Upper lobe of right lung (tissue), 1 donor: ENCODE measurements at regions not wholly inside any gene's neighbourhood (a gene's known extent, or its start where the extent isn't known, plus 50 kb on each side); places are given as distances from the start of the nearest gene placed in this dataset.

Experiments
- ATAC-seq: fragments of 200-7000 bp; cut with Tn5 transposase; one replicate; pipeline ENCODE4 v1.9.1; 2020; ENCODE audit warnings: mild to moderate bottlenecking, moderate library complexity
- DNase-seq: peaks from one replicate; pipeline ENCODE4 v3.0.0-alpha.2; 2020
- H3K27ac ChIP-seq: fragments of 200-600 bp; one replicate; pipeline ENCODE4 v1.8.0; 2022
- H3K27me3 ChIP-seq: fragments of 200-600 bp; one replicate; pipeline ENCODE4 v1.8.0; 2022; ENCODE audit warnings: mild to moderate bottlenecking
- H3K36me3 ChIP-seq: fragments of 200-600 bp; one replicate; pipeline ENCODE4 v1.8.0; 2022
- H3K4me1 ChIP-seq: fragments of 200-600 bp; one replicate; pipeline ENCODE4 v1.8.0; 2022
- H3K4me3 ChIP-seq: fragments of 200-600 bp; one replicate; pipeline ENCODE4 v1.8.0; 2022; ENCODE audit warnings: mild to moderate bottlenecking
- H3K9me3 ChIP-seq: fragments of 200-600 bp; one replicate; pipeline ENCODE4 v1.8.0; 2022
- CTCF ChIP-seq: fragments of 200-600 bp; IDR thresholded peaks from one replicate; pipeline ENCODE4 v1.8.0; 2022; ENCODE audit warnings: antibody characterized with exemption
- intact Hi-C: fragments of 100-400 bp; cut with DNase I; formaldehyde crosslinking; loops from one replicate; pipeline ENCODE4 v1.11.0; 2022
- donor health status: DM: no; HTN: yes; CAD: no; lungs with severe emphysema.

DNA sequence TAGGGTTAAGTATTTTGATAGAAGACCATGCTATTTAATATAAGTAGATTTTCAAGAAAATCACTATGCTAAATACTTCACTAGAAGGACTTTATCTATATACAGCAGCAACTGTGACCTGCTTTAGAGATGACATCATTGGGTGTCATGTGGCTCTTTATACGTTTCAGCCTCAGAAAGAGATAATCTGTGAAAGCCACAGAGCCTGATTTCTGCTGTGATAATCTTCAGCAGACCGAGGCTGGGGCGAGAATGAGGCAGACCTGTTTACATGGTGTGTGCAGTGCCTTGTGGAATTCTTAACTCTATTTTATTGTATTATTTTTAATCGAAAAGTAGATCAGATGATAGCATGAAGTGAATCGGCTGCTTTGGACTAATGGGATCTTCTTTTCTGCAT, 471.2 kb downstream of the MFSD1 start:
- Histone ChIP-seq H3K4me3 (no peak overlapping the region), H3K27ac (no peak overlapping the region), H3K27me3 (peaks cover 5% of the 10 kb centered on the region), H3K4me1 (no peaks in the 10 kb centered on the region), H3K36me3 (no peaks in the 10 kb centered on the region), H3K9me3 (no peaks in the 10 kb centered on the region)
- DNase-seq, result no peak
- intact Hi-C loops, result no loop called here
- TF ChIP-seq CTCF, result no peak
- ATAC-seq, result no peak

DNA sequence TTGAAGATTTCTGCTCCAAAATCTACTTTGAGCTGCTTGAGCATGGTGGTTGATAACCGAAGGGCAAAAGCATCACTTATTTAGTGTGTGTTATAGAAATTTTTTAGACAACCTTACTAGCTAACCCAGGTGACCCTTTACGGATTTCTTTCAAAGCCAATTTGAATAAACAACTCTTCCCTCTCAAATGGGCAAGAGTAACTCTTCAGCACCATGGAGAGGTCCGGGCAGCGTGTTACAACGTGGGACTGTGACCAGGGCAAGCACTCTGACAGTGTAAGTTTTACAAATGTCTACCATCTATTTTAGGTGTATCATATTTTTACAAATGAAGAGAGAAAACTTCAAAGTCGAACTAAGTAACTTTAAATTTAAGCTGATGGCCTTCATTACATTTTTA, 471.8 kb downstream of the MFSD1 start:
- intact Hi-C loops, result no loop called here
- Histone ChIP-seq H3K27me3 (peaks cover 5% of the 10 kb centered on the region), H3K9me3 (no peaks in the 10 kb centered on the region), H3K4me3 (no peak overlapping the region), H3K36me3 (no peaks in the 10 kb centered on the region), H3K4me1 (no peaks in the 10 kb centered on the region), H3K27ac (no peak overlapping the region)
- ATAC-seq, result peak; percentile 60
- DNase-seq, result no peak
- TF ChIP-seq CTCF, result no peak

DNA sequence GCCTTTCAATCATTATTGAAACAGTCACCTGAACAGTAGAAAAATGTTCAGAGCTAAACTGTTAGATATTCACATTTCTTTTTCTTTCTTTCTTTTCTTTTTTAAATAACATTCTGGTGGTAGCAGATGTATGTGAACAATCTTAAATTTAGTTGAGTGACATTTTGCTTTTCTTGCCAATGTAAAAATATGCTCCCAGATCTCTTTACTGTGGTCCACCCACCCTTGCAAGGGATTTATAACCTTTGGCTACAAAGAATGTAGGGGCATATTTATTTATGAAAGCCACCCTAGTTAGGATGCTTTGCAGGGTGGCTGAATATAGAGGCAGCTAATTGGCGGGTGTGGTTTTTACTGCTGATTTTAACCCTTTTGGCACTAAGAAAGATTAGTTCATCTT, 473.9 kb downstream of the MFSD1 start:
- Histone ChIP-seq H3K4me3 (no peak overlapping the region), H3K4me1 (no peaks in the 10 kb centered on the region), H3K27ac (no peak overlapping the region), H3K36me3 (no peaks in the 10 kb centered on the region), H3K9me3 (no peaks in the 10 kb centered on the region), H3K27me3 (no peaks in the 10 kb centered on the region)
- intact Hi-C loops, result no loop called here
- ATAC-seq (no peak), DNase-seq (no peak)
- no peak for TF ChIP-seq CTCF

DNA sequence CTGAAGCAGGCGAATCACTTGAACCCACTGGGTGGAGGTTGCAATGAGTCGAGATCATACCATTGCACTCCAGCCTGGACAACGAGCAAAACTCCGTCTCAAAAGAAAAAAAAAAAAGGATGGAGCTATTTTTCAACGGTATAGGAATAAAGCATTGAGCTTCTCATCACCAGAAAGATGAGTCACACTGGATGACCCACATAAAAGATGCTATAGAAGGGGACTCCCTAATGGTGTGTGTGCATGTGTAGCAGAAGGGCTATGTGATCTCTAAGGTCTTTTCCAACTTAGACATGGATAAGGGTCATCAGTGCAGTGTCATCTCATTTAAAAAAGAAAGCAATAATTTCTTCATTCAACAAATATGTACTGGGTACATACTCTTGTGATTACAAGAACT, 476.0 kb downstream of the MFSD1 start:
- no peaks in the 10 kb centered on the region for H3K27me3 ChIP-seq
- TF ChIP-seq CTCF, result no peak
- H3K4me1 ChIP-seq, result no peaks in the 10 kb centered on the region
- no peak for ATAC-seq
- no peak for DNase-seq
- intact Hi-C loops, result no loop called here
- H3K27ac ChIP-seq, result no peak overlapping the region
- H3K4me3 ChIP-seq, result no peak overlapping the region
- no peaks in the 10 kb centered on the region for H3K36me3 ChIP-seq
- H3K9me3 ChIP-seq, result no peaks in the 10 kb centered on the region

DNA sequence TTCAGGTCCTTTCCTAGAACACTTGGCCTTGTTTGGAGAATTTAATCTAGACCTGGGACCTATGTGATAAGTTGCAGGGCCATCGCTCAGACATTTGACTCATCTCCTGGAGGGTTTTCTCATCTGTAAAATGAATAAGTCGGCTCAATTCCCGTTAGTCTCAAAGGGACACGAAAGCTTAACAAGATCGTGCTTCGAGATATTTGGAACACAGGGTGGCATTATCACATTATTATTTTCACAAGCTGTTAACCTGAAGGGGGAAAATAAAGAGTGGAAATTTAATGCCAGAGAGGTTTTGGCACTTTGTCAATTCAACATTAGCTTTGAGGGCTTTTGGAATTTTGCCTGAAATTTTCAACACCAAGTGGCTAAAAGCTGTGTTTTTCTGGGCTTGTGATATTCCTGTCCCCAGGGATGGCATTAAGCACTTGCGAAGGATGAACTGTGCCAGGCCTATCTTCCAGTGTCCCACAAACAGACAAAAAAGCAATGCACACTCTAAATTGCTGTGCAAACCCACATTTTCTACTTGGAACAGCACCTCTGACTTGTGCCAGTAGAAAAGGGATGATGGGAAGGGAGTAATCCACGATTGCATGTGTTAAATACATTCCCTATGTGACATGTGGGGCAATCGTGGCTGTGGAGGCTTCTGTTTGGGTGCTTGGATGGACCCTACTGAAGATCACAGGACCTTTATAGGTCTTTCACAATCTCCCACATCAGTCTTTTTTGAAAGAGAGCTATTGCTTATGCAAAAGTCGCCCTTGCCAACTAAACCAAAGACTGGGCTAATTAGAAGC, 478.7 kb downstream of the MFSD1 start:
- intact Hi-C loops, result no loop called here
- DNase-seq, result no peak
- Histone ChIP-seq H3K36me3 (no peaks in the 10 kb centered on the region), H3K27ac (no peak overlapping the region), H3K9me3 (no peaks in the 10 kb centered on the region), H3K4me1 (no peaks in the 10 kb centered on the region), H3K27me3 (no peaks in the 10 kb centered on the region), H3K4me3 (no peak overlapping the region)
- ATAC-seq, result no peak
- no peak for TF ChIP-seq CTCF

- TF ChIP-seq CTCF, result no peak
- H3K9me3 ChIP-seq, result no peaks in the 10 kb centered on the region
- no peak overlapping the region for H3K27ac ChIP-seq
- ATAC-seq, result no peak
- no peak for DNase-seq
- no peak overlapping the region for H3K4me3 ChIP-seq
- no peaks in the 10 kb centered on the region for H3K4me1 ChIP-seq
- no peaks in the 10 kb centered on the region for H3K36me3 ChIP-seq
- intact Hi-C loops, result no loop called here
- H3K27me3 ChIP-seq, result no peaks in the 10 kb centered on the region
Observed at GRCh38 chr3:159293493-159293892, 491.6 kb downstream of the MFSD1 start.
